Kidney (tissue), 13 donors: ENCODE measurements at regions not wholly inside any gene's neighbourhood (a gene's known extent, or its start where the extent isn't known, plus 50 kb on each side); places are given as distances from the start of the nearest gene placed in this dataset.

Experiments used
- DNase-seq, 5 donors: peaks; one replicate each; pipeline ENCODE4 v3.0.0-alpha.2; 2013 to 2020
- FAIRE-seq: peaks from 2 replicates; lab custom pipeline; 2012; peaks lifted over from hg19 to GRCh38; lab: Jason Lieb, UNC
- H3K27ac ChIP-seq, 2 donors: one replicate each; pipeline ENCODE4 v1.7.0; 2013; ENCODE audit warnings: low read depth in 2 of 2, low read length in 2 of 2, inconsistent platforms in 1 of 2
- H3K27me3 ChIP-seq: one replicate; pipeline ENCODE4 v1.7.1; 2013; ENCODE audit warnings: low read length, inconsistent platforms; ENCODE audit not compliant: control insufficient read depth, insufficient read depth
- H3K36me3 ChIP-seq, 3 donors: one replicate each; pipeline versions ENCODE4 v1.7.0 to v1.7.1; 2013; ENCODE audit warnings: low read length in 3 of 3, control low read depth in 1 of 3, inconsistent platforms in 1 of 3; ENCODE audit not compliant: insufficient read depth in 3 of 3, control insufficient read depth in 2 of 3
- H3K4me1 ChIP-seq, 3 donors: one replicate each; pipeline versions ENCODE4 v1.7.0 to v1.7.1; 2013; ENCODE audit warnings: low read length in 3 of 3, inconsistent platforms in 1 of 3, low read depth in 1 of 3; ENCODE audit not compliant: control insufficient read depth in 2 of 3, insufficient read depth in 2 of 3
- H3K4me3 ChIP-seq, 3 donors: one replicate each; pipeline versions ENCODE4 v1.7.0 to v1.8.1; 2013; ENCODE audit warnings: low read length in 3 of 3, control low read depth in 1 of 3, inconsistent platforms in 1 of 3
- H3K9ac ChIP-seq, 3 donors: one replicate each; pipeline versions ENCODE4 v1.7.0 to v1.7.1; 2013; ENCODE audit warnings: low read length in 3 of 3, control low read depth in 1 of 3, inconsistent platforms in 1 of 3
- H3K9me3 ChIP-seq, 3 donors: one replicate each; pipeline versions ENCODE4 v1.7.0 to v1.7.1; 2013; ENCODE audit warnings: low read length in 3 of 3, control low read depth in 1 of 3, inconsistent platforms in 1 of 3; ENCODE audit not compliant: control insufficient read depth in 2 of 3, insufficient read depth in 1 of 3
- CTCF ChIP-seq: IDR thresholded peaks from 3 replicates; pipeline ENCODE4 v1.5.1; 2012; ENCODE audit warnings: mild to moderate bottlenecking, moderate library complexity, borderline replicate concordance; ENCODE audit not compliant: insufficient read depth; ENCODE audit errors: extremely low read depth
- intact Hi-C: fragments of 100-400 bp; cut with DNase I; formaldehyde crosslinking; loops from one replicate; pipeline ENCODE4 v1.11.1; 2022
- donor health status: control.
- donor health status: control.
- donor health status: control.
- donor health status: control.
- donor health status: control.
- donor health status: DM: yes; HTN: yes; CAD: no.
- donor health status: Normal renal cell carcinoma (clear cell type).

GRCh38 chr6:125406741-125407140 is 105.0 kb upstream of the HDDC2 start:
- H3K4me3 ChIP-seq: no peak overlapping the region
- no peak overlapping the region for H3K9ac ChIP-seq
- DNase-seq (no peak), FAIRE-seq (no peak)
- H3K27ac ChIP-seq: no peak overlapping the region
- no peaks in the 10 kb centered on the region for H3K27me3 ChIP-seq
- no peaks in the 10 kb centered on the region for H3K9me3 ChIP-seq
- intact Hi-C loops: no loop called here
- no peaks in the 10 kb centered on the region for H3K36me3 ChIP-seq
- no peak for TF ChIP-seq CTCF
- no peaks in the 10 kb centered on the region for H3K4me1 ChIP-seq

GRCh38 chr6:125414507-125414906 is 112.7 kb upstream of the HDDC2 start:
- Histone ChIP-seq H3K9ac (no peak overlapping the region), H3K27me3 (no peaks in the 10 kb centered on the region), H3K27ac (no peak overlapping the region), H3K4me1 (no peaks in the 10 kb centered on the region), H3K36me3 (no peaks in the 10 kb centered on the region), H3K4me3 (no peak overlapping the region), H3K9me3 (no peaks in the 10 kb centered on the region)
- DNase-seq: no peak
- FAIRE-seq: no peak
- no peak for TF ChIP-seq CTCF
- intact Hi-C loops: no loop called here

GRCh38 chr6:125415913-125416312 is 114.1 kb upstream of the HDDC2 start:
- TF ChIP-seq CTCF: no peak
- intact Hi-C loops: no loop called here
- no peak for FAIRE-seq
- Histone ChIP-seq H3K9me3 (no peaks in the 10 kb centered on the region), H3K4me1 (no peaks in the 10 kb centered on the region), H3K27ac (no peak overlapping the region), H3K36me3 (no peaks in the 10 kb centered on the region), H3K9ac (no peak overlapping the region), H3K27me3 (no peaks in the 10 kb centered on the region), H3K4me3 (no peak overlapping the region)
- DNase-seq: no peak

GRCh38 chr6:125421836-125422235 is 120.1 kb upstream of the HDDC2 start:
- H3K9ac ChIP-seq: no peak overlapping the region
- no peak for FAIRE-seq

More at GRCh38 chr6:125421836-125422235, 120.1 kb upstream of the HDDC2 start:
- Histone ChIP-seq H3K9me3 (no peaks in the 10 kb centered on the region), H3K36me3 (no peaks in the 10 kb centered on the region), H3K4me3 (no peak overlapping the region), H3K4me1 (no peaks in the 10 kb centered on the region), H3K27me3 (no peaks in the 10 kb centered on the region), H3K27ac (no peak overlapping the region)
- TF ChIP-seq CTCF: no peak
- peak in 4 of 5 donors; percentile 42 to 50 (median 48) for DNase-seq
- intact Hi-C loops: no loop called here
